ENCODE measurements at regions not wholly inside any gene's neighbourhood (a gene's known extent, or its start where the extent isn't known, plus 50 kb on each side); places are given as distances from the start of the nearest gene placed in this dataset.

DNA sequence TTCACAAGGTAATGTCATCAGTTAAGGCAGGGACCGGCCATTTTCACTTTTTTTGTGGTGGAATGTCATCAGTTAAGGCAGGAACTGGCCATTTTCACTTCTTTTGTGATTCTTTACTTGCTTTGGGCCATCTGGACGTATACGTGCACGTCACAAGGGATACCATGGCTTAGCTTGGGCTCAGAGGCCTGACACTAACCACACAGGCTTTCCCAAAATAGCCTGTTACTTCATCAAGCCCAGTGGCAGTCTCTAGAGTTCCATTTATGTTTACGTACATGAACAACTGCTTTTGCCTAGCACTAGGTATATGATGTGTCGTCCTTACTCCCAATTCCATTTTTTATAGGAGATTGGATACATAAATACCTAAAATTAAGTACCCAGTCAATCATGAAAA lies 237.9 kb downstream of the C7orf25 start:
- 91 to 94% methylated on average over 6 of the region's 6 CpGs for WGBS, 2 donors
- H3K9me3 ChIP-seq: no peaks in the 10 kb centered on the region
- no peak overlapping the region for H3K4me3 ChIP-seq
- H3K27me3 ChIP-seq: no peaks in the 10 kb centered on the region
- intact Hi-C loops (cut with DNase I; ENCODE audit: low total_unique reads): no loop called here
- H3K27ac ChIP-seq: no peak overlapping the region
- H3K4me1 ChIP-seq: no peaks in the 10 kb centered on the region
- DNase-seq: no peak
- TF ChIP-seq, protein P1, sequence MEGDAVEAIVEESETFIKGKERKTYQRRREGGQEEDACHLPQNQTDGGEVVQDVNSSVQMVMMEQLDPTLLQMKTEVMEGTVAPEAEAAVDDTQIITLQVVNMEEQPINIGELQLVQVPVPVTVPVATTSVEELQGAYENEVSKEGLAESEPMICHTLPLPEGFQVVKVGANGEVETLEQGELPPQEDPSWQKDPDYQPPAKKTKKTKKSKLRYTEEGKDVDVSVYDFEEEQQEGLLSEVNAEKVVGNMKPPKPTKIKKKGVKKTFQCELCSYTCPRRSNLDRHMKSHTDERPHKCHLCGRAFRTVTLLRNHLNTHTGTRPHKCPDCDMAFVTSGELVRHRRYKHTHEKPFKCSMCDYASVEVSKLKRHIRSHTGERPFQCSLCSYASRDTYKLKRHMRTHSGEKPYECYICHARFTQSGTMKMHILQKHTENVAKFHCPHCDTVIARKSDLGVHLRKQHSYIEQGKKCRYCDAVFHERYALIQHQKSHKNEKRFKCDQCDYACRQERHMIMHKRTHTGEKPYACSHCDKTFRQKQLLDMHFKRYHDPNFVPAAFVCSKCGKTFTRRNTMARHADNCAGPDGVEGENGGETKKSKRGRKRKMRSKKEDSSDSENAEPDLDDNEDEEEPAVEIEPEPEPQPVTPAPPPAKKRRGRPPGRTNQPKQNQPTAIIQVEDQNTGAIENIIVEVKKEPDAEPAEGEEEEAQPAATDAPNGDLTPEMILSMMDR (IDR thresholded peaks at IDR 0.05): no peak
- TF ChIP-seq POLR2A (IDR thresholded peaks at IDR 0.05): no peak
- no peaks in the 10 kb centered on the region for H3K36me3 ChIP-seq (ENCODE audit: low read depth, missing control alignments)

DNA sequence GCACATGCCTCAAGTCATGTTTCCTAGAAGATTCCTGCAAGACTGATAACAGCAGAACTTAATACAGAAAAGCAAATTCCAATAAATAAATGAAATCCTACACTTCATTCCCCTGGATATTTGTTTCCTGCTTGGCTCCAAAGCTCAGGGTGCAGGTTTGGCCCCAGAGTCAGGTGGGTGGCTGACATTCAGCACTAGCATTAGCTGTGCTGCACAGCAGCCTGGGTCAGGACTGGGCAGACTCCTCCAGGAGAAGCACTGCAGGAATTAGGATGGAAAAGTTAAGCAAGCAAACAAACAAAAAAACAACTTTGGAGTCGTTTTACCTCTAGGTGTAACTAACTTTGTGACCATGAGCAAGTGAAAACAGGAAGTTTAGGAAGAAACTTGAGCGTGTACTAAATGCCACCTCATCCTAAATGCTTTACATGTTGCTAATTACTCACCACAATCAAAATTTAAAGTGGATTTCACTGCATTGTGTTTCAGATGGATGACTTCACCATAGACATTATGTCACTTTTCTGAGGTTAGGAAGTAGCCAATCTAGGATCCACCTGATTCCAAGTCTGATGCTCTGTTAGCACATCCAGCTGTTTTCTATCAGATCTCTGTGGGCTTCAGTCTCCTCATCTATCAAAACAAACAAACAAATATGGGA lies 239.4 kb downstream of the C7orf25 start:
- no peaks in the 10 kb centered on the region for H3K36me3 ChIP-seq (ENCODE audit: low read depth, missing control alignments)
- no peaks in the 10 kb centered on the region for H3K9me3 ChIP-seq
- 69 to 71% methylated on average over 2 of the region's 2 CpGs for WGBS, 2 donors
- TF ChIP-seq POLR2A (IDR thresholded peaks at IDR 0.05): no peak
- TF ChIP-seq, protein P1 (IDR thresholded peaks at IDR 0.05): no peak
- intact Hi-C loops (cut with DNase I; ENCODE audit: low total_unique reads): no loop called here
- no peaks in the 10 kb centered on the region for H3K27me3 ChIP-seq
- H3K4me1 ChIP-seq: no peaks in the 10 kb centered on the region
- H3K4me3 ChIP-seq: no peak overlapping the region
- H3K27ac ChIP-seq: no peak overlapping the region
- DNase-seq: no peak

- H3K9me3 ChIP-seq: no peaks in the 10 kb centered on the region
- WGBS, 2 donors: 61% methylated on average over 1 of the region's 1 CpG
- no peak for DNase-seq
- intact Hi-C loops (cut with DNase I; ENCODE audit: low total_unique reads): no loop called here
- no peak overlapping the region for H3K27ac ChIP-seq
- H3K36me3 ChIP-seq (ENCODE audit: low read depth, missing control alignments): no peaks in the 10 kb centered on the region
- H3K4me1 ChIP-seq: no peaks in the 10 kb centered on the region
- no peak overlapping the region for H3K4me3 ChIP-seq
- H3K27me3 ChIP-seq: no peaks in the 10 kb centered on the region
- TF ChIP-seq, protein P1 (IDR thresholded peaks at IDR 0.05): no peak
- no peak for TF ChIP-seq POLR2A (IDR thresholded peaks at IDR 0.05)
These were observed 240.2 kb downstream of the C7orf25 start for GRCh38 chr7:42671627-42672026.

GRCh38 chr7:42666994-42667393 lies 244.9 kb downstream of the C7orf25 start:
- no peaks in the 10 kb centered on the region for H3K4me1 ChIP-seq
- H3K4me3 ChIP-seq: no peak overlapping the region
- H3K9me3 ChIP-seq: no peaks in the 10 kb centered on the region
- no peaks in the 10 kb centered on the region for H3K36me3 ChIP-seq (ENCODE audit: low read depth, missing control alignments)
- intact Hi-C loops (cut with DNase I; ENCODE audit: low total_unique reads): no loop called here
- WGBS, 2 donors: 71 to 72% methylated on average over 3 of the region's 3 CpGs
- no peaks in the 10 kb centered on the region for H3K27me3 ChIP-seq
- TF ChIP-seq POLR2A (IDR thresholded peaks at IDR 0.05): no peak
- TF ChIP-seq, protein P1 (IDR thresholded peaks at IDR 0.05): no peak
- no peak overlapping the region for H3K27ac ChIP-seq
- no peak for DNase-seq

- 90 to 100% methylated on average over 1 of the region's 1 CpG for WGBS, 2 donors
- Histone ChIP-seq H3K27me3 (no peaks in the 10 kb centered on the region), H3K27ac (no peak overlapping the region), H3K4me3 (no peak overlapping the region), H3K9me3 (no peaks in the 10 kb centered on the region), H3K36me3 (ENCODE audit: low read depth, missing control alignments) (no peaks in the 10 kb centered on the region), H3K4me1 (no peaks in the 10 kb centered on the region)
- TF ChIP-seq POLR2A (IDR thresholded peaks at IDR 0.05): no peak
- TF ChIP-seq, protein P1 (IDR thresholded peaks at IDR 0.05): no peak
- intact Hi-C loops (cut with DNase I; ENCODE audit: low total_unique reads): no loop called here
- DNase-seq: no peak
These were observed 249.0 kb downstream of the C7orf25 start for GRCh38 chr7:42662862-42663261.
